ENCODE measurements at regions not wholly inside any gene's neighbourhood (a gene's known extent, or its start where the extent isn't known, plus 50 kb on each side); places are given as distances from the start of the nearest gene placed in this dataset.
"Not testable (repeated sequence)": the region's sequence is repeated elsewhere in the genome, so short reads cannot be mapped to it uniquely, and the experiment has no call there.

GRCh38 chr11:36733721-36734120 lies 135.7 kb upstream of the RAG2 start:
- H3K9me3 Mint-ChIP-seq; H3K36me3 ChIP-seq (ENCODE audit: control insufficient read depth in 2 of 2, extremely low read depth in 1 of 2, insufficient read depth in 1 of 2, low read length in 1 of 2); H3K4me3 Mint-ChIP-seq; H3K36me3 Mint-ChIP-seq; H3K9me3 ChIP-seq; H3K27me3 Mint-ChIP-seq; H3K4me1 Mint-ChIP-seq; CTCF ChIA-PET; DNase-seq; H3K4me1 ChIP-seq (ENCODE audit: control insufficient read depth in 1 of 2, extremely low read depth in 1 of 2, insufficient read depth in 2 of 2, low read length in 2 of 2); ATAC-seq (replicated peaks in 1 of 4); H3K4me3 ChIP-seq (ENCODE audit: control insufficient read depth in 1 of 2, extremely low read depth in 1 of 2, low read length in 1 of 2); H3K27ac Mint-ChIP-seq; H3K27ac ChIP-seq (ENCODE audit: low read length): not testable (repeated sequence)
- 96% methylated on average over 10 of the region's 10 CpGs for WGBS (ENCODE audit: insufficient coverage)
- peaks cover 0 to 12% of the 10 kb centered on the region in 2 experiments for H3K27me3 ChIP-seq (replicated peaks in 1 of 2; ENCODE audit: control insufficient read depth in 2 of 2, extremely low read depth in 1 of 2, insufficient read depth in 2 of 2, low read length in 1 of 2)
- POLR2A ChIA-PET = interaction anchor here in 1 of 2 donors (0.6 kb wide), 2 partner anchors 22 to 31 kb away, joined by 5 to 7 read pairs; no protein-coding TSS in a partner anchor

GRCh38 chr11:36730761-36731160 lies 132.7 kb upstream of the RAG2 start:
- no peak overlapping the region for H3K4me3 ChIP-seq (ENCODE audit: control insufficient read depth in 1 of 2, extremely low read depth in 1 of 2, low read length in 1 of 2)
- Mint-ChIP-seq H3K4me3 (no peak overlapping the region), H3K36me3 (no peaks in the 10 kb centered on the region), H3K27me3 (peaks cover 17 to 22% of the 10 kb centered on the region in 2 donors), H3K27ac (no peak overlapping the region), H3K4me1 (no peaks in the 10 kb centered on the region), H3K9me3 (no peaks in the 10 kb centered on the region)
- DNase-seq = no peak
- H3K27me3 ChIP-seq (replicated peaks in 1 of 2; ENCODE audit: control insufficient read depth in 2 of 2, extremely low read depth in 1 of 2, insufficient read depth in 2 of 2, low read length in 1 of 2) = peaks cover 0 to 12% of the 10 kb centered on the region in 2 experiments
- no peak for ATAC-seq (replicated peaks in 1 of 4)
- no peaks in the 10 kb centered on the region for H3K36me3 ChIP-seq (ENCODE audit: control insufficient read depth in 2 of 2, extremely low read depth in 1 of 2, insufficient read depth in 1 of 2, low read length in 1 of 2)
- POLR2A ChIA-PET = no interaction called here
- no peaks in the 10 kb centered on the region for H3K9me3 ChIP-seq
- H3K27ac ChIP-seq (ENCODE audit: low read length) = no peak overlapping the region
- no peaks in the 10 kb centered on the region for H3K4me1 ChIP-seq (ENCODE audit: control insufficient read depth in 1 of 2, extremely low read depth in 1 of 2, insufficient read depth in 2 of 2, low read length in 2 of 2)
- WGBS (ENCODE audit: insufficient coverage) = 87% methylated on average over 2 of the region's 2 CpGs
- CTCF ChIA-PET = interaction anchor here (0.7 to 1.6 kb wide), 3 partner anchors 8 to 16 kb away, joined by 3 to 4 read pairs (median 4); no protein-coding TSS in a partner anchor

- POLR2A ChIA-PET = no interaction called here
- Mint-ChIP-seq H3K9me3 (no peaks in the 10 kb centered on the region), H3K4me1 (no peaks in the 10 kb centered on the region)
Measured at GRCh38 chr11:36729825-36730224, 131.8 kb upstream of the RAG2 start.

GRCh38 chr11:36726420-36726819 lies 128.4 kb upstream of the RAG2 start:
- Histone ChIP-seq H3K27me3 (replicated peaks in 1 of 2; ENCODE audit: control insufficient read depth in 2 of 2, extremely low read depth in 1 of 2, insufficient read depth in 2 of 2, low read length in 1 of 2) (peaks cover 0 to 7% of the 10 kb centered on the region in 2 experiments), H3K27ac (ENCODE audit: low read length) (no peak overlapping the region), H3K4me3 (ENCODE audit: control insufficient read depth in 1 of 2, extremely low read depth in 1 of 2, low read length in 1 of 2) (no peak overlapping the region), H3K36me3 (ENCODE audit: control insufficient read depth in 2 of 2, extremely low read depth in 1 of 2, insufficient read depth in 1 of 2, low read length in 1 of 2) (no peaks in the 10 kb centered on the region), H3K9me3 (no peaks in the 10 kb centered on the region), H3K4me1 (ENCODE audit: control insufficient read depth in 1 of 2, extremely low read depth in 1 of 2, insufficient read depth in 2 of 2, low read length in 2 of 2) (no peaks in the 10 kb centered on the region)
- no peak overlapping the region for H3K4me3 Mint-ChIP-seq
- no peak for DNase-seq
- H3K36me3 Mint-ChIP-seq = no peaks in the 10 kb centered on the region
- POLR2A ChIA-PET = no interaction called here
- H3K27ac Mint-ChIP-seq = no peak overlapping the region
- H3K27me3 Mint-ChIP-seq = peaks cover 21 to 30% of the 10 kb centered on the region in 2 donors
- H3K9me3 Mint-ChIP-seq = no peaks in the 10 kb centered on the region
- CTCF ChIA-PET = no interaction called here
- no CpG with 5 or more reads among the region's 2 CpGs for WGBS (ENCODE audit: insufficient coverage)
- ATAC-seq (replicated peaks in 1 of 4) = no peak
- H3K4me1 Mint-ChIP-seq = no peaks in the 10 kb centered on the region

More at GRCh38 chr11:36729825-36730224, 131.8 kb upstream of the RAG2 start:
- Histone ChIP-seq H3K27me3 (replicated peaks in 1 of 2; ENCODE audit: control insufficient read depth in 2 of 2, extremely low read depth in 1 of 2, insufficient read depth in 2 of 2, low read length in 1 of 2) (peaks cover 0 to 12% of the 10 kb centered on the region in 2 experiments), H3K27ac (ENCODE audit: low read length) (no peak overlapping the region), H3K36me3 (ENCODE audit: control insufficient read depth in 2 of 2, extremely low read depth in 1 of 2, insufficient read depth in 1 of 2, low read length in 1 of 2) (no peaks in the 10 kb centered on the region), H3K4me1 (ENCODE audit: control insufficient read depth in 1 of 2, extremely low read depth in 1 of 2, insufficient read depth in 2 of 2, low read length in 2 of 2) (no peaks in the 10 kb centered on the region), H3K4me3 (ENCODE audit: control insufficient read depth in 1 of 2, extremely low read depth in 1 of 2, low read length in 1 of 2) (no peak overlapping the region), H3K9me3 (no peaks in the 10 kb centered on the region)
- WGBS (ENCODE audit: insufficient coverage) = no CpG with 5 or more reads among the region's 3 CpGs
- no peak for DNase-seq
- H3K4me3 Mint-ChIP-seq = no peak overlapping the region
- ATAC-seq (replicated peaks in 1 of 4) = no peak
- H3K36me3 Mint-ChIP-seq = no peaks in the 10 kb centered on the region
- CTCF ChIA-PET = interaction anchor here (0.7 to 1.6 kb wide), 4 partner anchors 8 to 26 kb away, joined by 3 to 4 read pairs (median 4); no protein-coding TSS in a partner anchor
- H3K27ac Mint-ChIP-seq = no peak overlapping the region
- H3K27me3 Mint-ChIP-seq = peaks cover 17 to 28% of the 10 kb centered on the region in 2 donors

- H3K9me3 Mint-ChIP-seq = no peaks in the 10 kb centered on the region
- H3K27me3 ChIP-seq (replicated peaks in 1 of 2; ENCODE audit: control insufficient read depth in 2 of 2, extremely low read depth in 1 of 2, insufficient read depth in 2 of 2, low read length in 1 of 2) = no peaks in the 10 kb centered on the region
- H3K36me3 ChIP-seq (ENCODE audit: control insufficient read depth in 2 of 2, extremely low read depth in 1 of 2, insufficient read depth in 1 of 2, low read length in 1 of 2) = no peaks in the 10 kb centered on the region
- H3K36me3 Mint-ChIP-seq = no peaks in the 10 kb centered on the region
- no peak overlapping the region for H3K27ac ChIP-seq (ENCODE audit: low read length)
- H3K27me3 Mint-ChIP-seq = peaks cover 26 to 29% of the 10 kb centered on the region in 2 donors
- no peaks in the 10 kb centered on the region for H3K9me3 ChIP-seq
- WGBS (ENCODE audit: insufficient coverage) = 70% methylated on average over 4 of the region's 5 CpGs
- H3K27ac Mint-ChIP-seq = no peak overlapping the region
- POLR2A ChIA-PET = no interaction called here
- H3K4me3 Mint-ChIP-seq = no peak overlapping the region
- no peaks in the 10 kb centered on the region for H3K4me1 ChIP-seq (ENCODE audit: control insufficient read depth in 1 of 2, extremely low read depth in 1 of 2, insufficient read depth in 2 of 2, low read length in 2 of 2)
- CTCF ChIA-PET = no interaction called here
- H3K4me3 ChIP-seq (ENCODE audit: control insufficient read depth in 1 of 2, extremely low read depth in 1 of 2, low read length in 1 of 2) = no peak overlapping the region
- ATAC-seq (replicated peaks in 1 of 4) = no peak
- no peak for DNase-seq
- no peaks in the 10 kb centered on the region for H3K4me1 Mint-ChIP-seq
Measured at GRCh38 chr11:36724742-36725385, 126.8 kb upstream of the RAG2 start.

GRCh38 chr11:36722421-36722820 lies 124.4 kb upstream of the RAG2 start:
- Histone ChIP-seq H3K9me3 (no peaks in the 10 kb centered on the region), H3K36me3 (ENCODE audit: control insufficient read depth in 2 of 2, extremely low read depth in 1 of 2, insufficient read depth in 1 of 2, low read length in 1 of 2) (no peaks in the 10 kb centered on the region), H3K4me3 (ENCODE audit: control insufficient read depth in 1 of 2, extremely low read depth in 1 of 2, low read length in 1 of 2) (no peak overlapping the region), H3K27ac (ENCODE audit: low read length) (no peak overlapping the region), H3K27me3 (replicated peaks in 1 of 2; ENCODE audit: control insufficient read depth in 2 of 2, extremely low read depth in 1 of 2, insufficient read depth in 2 of 2, low read length in 1 of 2) (peaks cover 0 to 3% of the 10 kb centered on the region in 2 experiments), H3K4me1 (ENCODE audit: control insufficient read depth in 1 of 2, extremely low read depth in 1 of 2, insufficient read depth in 2 of 2, low read length in 2 of 2) (no peaks in the 10 kb centered on the region)
- ATAC-seq (replicated peaks in 1 of 4) (no peak), DNase-seq (no peak)
- no peaks in the 10 kb centered on the region for H3K36me3 Mint-ChIP-seq
- no CpG with 5 or more reads among the region's 2 CpGs for WGBS (ENCODE audit: insufficient coverage)
- CTCF ChIA-PET = no interaction called here
- POLR2A ChIA-PET = no interaction called here
- no peak overlapping the region for H3K27ac Mint-ChIP-seq
- no peak overlapping the region for H3K4me3 Mint-ChIP-seq
- peaks cover 21 to 26% of the 10 kb centered on the region in 2 donors for H3K27me3 Mint-ChIP-seq
- no peaks in the 10 kb centered on the region for H3K4me1 Mint-ChIP-seq
- no peaks in the 10 kb centered on the region for H3K9me3 Mint-ChIP-seq

Data from T-cell (primary cell).